ENCODE measurements at regions not wholly inside any gene's neighbourhood (a gene's known extent, or its start where the extent isn't known, plus 50 kb on each side); places are given as distances from the start of the nearest gene placed in this dataset.

DNA sequence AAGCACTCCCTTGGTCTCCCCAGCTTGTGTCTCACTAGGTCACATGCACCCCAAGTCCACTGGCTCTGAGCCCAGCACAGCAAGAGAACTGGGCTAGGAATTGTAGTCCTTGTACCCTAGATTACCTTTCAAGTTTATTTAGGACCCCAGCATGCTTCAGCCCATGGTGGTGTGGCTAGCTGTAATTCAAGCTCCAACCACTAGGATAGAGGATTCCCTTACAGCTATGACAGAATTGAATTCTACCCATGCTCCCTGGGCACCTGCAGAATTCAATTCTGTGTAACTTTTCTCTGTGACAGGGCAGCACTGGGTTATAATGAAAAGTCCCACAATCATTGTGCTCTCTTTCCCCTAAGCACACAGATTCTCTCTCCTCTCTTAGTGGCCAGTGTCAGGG, 253.8 kb upstream of the DMD start:
- DNase-seq (ENCODE audit: low read depth in 4 of 4, low spot score in 3 of 4) = no peak

DNA sequence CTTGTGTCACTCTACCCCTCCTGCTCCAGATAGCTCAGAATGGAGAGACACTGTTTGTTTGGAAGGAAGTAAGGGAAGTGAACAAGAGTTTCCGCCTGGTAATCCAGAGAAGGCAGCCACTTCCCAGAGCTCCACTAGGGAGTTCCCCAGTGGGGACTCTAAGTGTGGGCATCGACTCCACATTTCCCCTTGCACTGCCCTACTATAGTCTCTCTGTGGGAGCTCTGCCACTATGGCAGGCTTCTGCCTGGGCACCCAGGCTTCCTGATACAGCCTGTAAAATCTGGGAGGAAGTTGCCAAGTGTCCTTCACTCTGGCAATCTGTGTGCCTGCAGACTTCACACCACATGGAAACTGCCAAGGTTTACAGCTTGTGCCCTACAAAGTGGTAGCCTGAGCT, 245.8 kb upstream of the DMD start:
- DNase-seq (ENCODE audit: low read depth in 4 of 4, low spot score in 3 of 4) = no peak

DNA sequence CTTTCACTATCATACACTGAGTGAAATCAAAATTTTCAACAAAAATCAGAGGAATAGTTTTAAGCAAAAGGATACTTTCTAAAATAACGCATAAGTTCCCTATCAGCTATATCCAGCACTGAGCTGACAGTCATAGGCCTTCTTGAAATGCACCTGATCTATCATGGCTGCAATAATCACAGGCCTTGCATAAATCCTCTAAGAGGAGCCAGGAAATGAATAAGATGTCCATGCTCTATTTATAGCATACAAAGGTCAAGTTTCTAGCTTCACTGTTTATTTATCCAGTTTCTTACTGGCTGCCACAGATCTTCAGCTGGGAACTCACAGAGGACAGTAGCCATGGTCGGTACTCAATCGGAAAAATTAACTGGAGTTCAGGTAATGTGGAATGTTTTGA, 235.9 kb upstream of the DMD start:
- DNase-seq (ENCODE audit: low read depth in 4 of 4, low spot score in 3 of 4) = no peak

DNA sequence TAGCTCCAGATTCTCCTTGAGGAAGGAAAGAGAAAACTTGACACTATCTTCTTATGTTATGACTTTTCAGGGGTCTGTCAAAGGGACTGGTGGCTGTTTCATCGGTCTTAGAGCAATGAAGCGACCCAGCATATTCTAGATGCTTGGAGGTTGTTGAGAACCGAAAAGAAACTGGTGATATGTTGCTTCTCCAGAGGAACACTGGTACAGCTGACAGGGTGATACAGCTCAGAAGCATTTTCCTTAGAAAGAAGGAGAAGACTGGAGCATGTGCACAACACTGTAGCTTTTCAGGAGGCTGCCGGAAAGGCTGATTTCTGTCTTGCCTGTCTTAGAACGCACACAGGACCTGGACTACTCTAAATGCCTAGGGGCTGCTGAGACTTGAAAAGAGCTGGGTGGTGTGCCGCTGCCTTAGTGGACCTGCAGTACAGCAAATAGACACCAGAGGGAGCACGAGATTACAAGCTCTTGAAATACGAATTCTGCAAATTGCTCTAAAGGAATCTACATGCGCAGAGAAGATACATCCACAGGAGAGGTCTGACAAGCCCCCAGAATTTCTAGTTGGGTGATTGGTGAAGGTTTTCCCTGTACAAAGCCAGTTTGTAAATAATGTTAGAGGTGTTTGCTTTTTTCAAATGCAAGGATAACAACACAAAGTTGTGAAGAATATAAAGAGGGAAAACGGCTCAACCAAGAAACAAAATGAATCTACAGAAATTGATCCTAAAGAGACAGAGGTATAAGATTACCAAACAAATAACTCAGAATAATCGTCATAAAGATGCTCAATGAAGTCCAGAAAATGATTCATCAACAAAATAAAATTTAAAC, 223.1 kb upstream of the DMD start:
- peak in 3 of 4 donors; percentile 14 to 26 (median 22) for DNase-seq (ENCODE audit: low read depth in 4 of 4, low spot score in 3 of 4)

DNA sequence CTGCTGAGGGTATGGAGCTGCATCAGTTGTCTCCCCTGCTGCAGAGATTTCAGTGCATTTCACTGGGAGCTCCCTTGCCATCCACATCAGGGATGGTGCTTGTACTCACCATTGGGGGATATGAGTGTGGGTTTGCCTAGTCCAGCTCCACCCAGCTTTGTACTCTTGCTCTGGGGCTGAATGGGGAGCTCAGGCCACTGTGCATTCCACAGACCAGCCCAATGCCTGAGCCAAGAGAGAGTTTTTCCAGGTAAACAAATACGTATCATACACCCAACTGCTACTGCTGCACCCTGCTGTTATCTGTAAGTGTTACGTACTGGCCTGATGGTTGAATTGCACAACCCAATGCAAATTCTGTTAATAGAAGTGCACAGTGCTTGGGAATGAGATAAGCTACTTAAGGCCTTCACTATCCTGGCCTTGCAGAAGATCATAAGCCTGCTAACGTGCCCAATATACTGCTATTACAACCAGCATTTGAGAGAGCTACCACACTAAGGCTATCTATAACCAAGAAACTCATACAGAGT, 205.0 kb upstream of the DMD start:
- DNase-seq (ENCODE audit: low read depth in 4 of 4, low spot score in 3 of 4) = no peak

DNA sequence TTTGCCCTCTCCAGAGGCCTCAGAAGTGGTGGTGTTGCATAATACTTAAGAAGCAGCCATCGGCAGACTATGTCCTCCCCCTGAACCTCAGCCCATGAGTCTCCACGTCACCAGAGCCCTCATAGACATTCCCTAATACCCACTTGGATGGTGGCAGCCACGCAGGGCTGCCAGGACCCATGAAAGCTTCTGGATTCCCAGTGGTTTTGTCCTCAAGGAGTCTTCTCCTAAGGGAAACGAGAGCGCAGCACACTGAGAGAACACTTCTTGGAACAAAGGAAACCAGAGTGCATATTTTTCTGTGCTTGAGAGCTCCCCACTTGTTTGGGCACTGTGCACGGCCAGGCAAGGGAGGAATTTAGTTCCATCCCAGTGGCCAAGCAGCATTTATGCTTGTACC, 204.1 kb upstream of the DMD start:
- DNase-seq (ENCODE audit: low read depth in 4 of 4, low spot score in 3 of 4) = no peak

DNA sequence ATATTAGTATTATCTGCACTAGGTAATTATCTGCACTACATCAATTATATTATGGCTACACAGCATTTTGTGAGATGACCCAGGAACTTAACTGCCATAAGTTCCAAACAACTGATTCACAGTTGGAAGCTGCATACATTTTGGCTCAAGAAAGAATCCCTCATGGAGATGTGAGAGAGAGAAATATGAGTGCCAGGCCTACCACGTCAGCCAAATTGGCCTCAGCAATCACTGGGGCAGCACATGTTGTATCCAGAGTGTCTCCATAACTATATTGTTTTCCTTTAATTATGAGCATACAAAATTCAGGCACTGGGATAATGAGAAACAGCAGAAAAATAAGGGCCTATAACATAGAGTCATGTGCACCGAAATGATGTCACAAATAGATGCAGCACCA, 174.2 kb upstream of the DMD start:
- no peak for DNase-seq (ENCODE audit: low read depth in 4 of 4, low spot score in 3 of 4)

DNA sequence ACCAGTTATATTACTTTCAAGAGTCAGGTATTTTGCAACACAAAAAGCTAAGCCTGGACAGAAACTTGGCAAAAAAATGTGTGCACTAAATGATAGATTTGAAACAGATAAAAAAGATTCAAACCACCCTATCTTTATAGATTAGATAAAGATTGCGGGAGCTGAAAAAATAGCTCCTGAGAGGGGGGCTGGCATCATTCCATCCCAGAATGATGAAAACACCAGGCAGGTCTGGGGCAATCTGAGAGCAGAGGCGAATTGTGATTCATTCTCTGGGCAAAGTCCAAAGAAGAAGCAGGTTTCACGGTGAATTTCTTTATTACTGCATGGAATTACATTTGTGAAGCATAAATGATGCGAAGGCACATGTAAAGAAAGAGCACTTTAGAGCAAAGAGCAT, 168.5 kb upstream of the DMD start:
- no peak for DNase-seq (ENCODE audit: low read depth in 4 of 4, low spot score in 3 of 4)

DNA sequence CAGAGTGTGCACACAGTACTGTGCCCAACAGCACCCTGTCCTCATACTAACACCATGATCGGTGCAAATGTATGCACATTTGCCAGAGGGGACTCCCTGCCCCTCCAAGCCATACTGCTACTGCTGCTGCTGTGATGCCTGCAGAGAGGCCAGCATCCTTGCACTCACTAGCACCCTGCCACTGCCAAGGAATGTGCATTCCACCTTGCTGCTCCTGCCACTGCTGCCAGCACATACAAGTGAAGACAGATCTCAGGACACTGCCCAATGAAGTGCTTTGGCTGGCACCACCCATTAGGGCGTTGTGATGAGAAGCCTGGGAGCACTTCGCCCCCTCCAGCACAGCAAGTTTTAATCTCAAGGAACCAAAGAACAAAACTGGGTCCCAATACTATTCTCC, 146.3 kb upstream of the DMD start:
- DNase-seq (ENCODE audit: low read depth in 4 of 4, low spot score in 3 of 4) = no peak

DNA sequence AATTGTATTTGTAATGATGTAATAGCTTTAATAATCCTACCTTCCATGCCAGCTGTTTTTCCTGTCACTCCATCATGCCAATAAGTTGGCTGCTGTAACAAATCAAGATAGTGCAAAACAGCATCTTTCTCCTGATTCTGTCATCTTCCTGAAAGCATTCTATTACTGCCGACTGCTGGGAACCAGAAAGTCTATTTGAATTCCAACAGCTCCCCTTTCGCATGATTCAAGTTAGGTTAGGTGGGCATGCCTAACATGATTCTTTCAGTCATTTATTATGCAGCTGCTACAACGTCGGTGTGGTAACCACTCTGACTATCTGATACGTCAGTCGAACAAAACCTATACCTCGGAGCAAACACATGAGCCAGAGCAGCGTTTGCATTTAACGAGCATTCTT, 127.9 kb upstream of the DMD start:
- DNase-seq (ENCODE audit: low read depth in 4 of 4, low spot score in 3 of 4) = no peak

DNA sequence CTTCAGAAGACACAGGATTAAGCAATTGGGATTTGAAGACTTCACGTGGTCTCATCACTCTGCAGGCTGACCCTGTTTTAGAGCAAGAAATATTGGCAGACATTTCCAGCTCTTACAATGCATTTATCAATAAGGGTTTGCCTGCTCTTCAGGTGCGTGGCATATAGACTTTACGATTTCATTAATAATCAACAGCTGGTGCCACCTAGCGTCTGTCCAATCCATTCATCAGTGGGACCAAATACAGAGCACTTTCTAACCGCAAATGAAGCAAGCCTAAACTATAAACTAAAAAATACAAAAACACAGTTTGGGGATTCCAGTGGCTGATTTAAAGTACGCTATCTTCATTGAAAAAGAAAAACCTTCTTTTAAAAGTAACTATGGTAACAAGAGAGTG, 125.4 kb upstream of the DMD start:
- peak in 1 of 4 donors; percentile 1 for DNase-seq (ENCODE audit: low read depth in 4 of 4, low spot score in 3 of 4)

DNA sequence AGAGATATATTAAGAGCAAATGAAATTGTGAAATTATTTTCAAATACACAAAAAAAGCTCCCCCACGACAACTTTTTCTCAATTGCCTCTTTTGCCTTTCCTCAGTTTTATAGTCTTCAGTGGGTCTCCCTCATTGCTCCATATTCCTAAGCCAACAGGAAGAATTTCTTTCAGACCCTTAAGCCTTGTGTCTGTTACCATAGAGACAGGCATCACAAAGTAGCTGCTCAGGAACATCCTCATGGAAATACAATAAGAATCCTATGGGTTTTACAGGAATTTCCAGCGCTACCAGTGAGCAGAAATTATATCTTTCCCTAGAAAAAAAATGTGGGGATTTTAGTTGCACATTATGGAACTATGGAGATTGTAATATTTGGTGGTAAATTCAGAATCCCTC, 121.9 kb upstream of the DMD start:
- no peak for DNase-seq (ENCODE audit: low read depth in 4 of 4, low spot score in 3 of 4)

DNA sequence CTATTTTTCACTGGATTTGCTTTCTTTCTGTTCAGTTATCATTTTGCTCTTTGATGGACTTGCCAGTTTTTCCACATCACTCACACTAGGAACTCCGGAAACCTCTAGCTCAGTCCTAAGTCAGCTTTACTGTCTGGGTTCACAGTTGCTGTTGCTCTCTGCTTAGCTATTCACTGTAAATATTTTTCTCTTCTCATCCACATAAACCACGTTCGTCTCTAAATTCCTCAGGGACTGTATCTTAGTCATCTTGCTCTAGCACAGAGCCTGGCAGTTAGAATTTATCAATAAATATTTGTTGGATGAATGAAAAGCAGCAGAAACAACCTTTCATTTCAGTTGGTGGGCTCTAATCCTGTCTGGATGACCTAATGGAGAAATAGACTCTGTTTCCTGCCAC, 119.4 kb upstream of the DMD start:
- DNase-seq (ENCODE audit: low read depth in 4 of 4, low spot score in 3 of 4) = no peak

DNA sequence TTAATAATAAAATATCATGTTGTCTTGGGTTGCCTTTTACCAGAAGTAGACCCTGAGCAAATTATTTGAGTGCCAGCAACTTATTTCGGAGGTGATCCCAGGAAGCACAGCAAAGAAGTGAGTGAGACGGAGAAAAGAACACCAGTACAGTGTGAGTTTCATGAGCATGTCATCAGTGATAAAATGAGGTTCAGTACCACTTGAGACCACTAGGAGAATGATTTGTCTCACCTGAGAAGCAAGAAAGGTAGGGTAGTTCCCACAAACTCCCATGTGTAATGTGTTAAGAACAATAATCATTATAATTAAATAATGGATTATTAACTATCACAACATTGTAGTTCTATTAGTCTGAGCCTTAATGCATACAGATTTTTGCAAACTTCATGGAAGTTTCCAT, 112.8 kb upstream of the DMD start:
- no peak for DNase-seq (ENCODE audit: low read depth in 4 of 4, low spot score in 3 of 4)

DNA sequence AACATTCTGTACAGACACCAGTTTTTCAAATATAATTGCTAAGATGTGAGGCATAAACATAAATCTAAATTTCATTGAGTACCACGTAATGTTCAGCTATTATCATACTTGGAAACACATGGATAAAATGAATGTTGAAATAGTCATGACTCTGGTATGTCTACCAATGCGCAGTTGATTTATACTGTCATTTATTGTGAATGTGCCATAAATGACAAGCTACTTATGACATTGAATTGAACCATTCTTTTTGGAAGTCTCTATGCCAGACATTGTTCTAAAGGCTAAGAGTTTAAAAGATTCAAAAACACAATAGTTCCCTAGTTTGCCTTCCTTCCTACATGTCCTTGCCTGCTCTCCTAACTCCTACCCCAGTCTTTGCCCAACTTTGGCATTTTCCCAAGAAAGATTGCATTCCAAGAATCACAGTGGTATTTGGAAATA, 96.6 kb upstream of the DMD start:
- DNase-seq (ENCODE audit: low read depth in 4 of 4, low spot score in 3 of 4) = no peak

DNA sequence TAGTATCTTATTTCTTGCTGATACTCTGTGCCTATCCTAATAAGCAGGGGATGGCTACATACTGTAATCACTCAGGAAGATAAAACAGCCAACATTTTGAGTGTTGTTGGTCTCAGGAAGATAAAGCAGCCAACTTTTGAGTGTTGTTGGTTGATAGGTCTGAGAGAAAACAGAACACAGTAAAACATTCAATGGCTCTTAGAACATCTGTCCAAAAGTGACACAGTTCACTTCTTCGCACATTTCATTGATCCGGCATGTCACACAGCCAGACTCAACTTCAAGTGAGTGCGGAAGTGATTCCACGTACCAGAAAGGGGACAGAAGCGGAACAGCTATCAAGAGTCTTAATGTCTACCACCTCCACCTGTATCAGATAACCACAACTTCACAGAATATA, 87.3 kb upstream of the DMD start:
- no peak for DNase-seq (ENCODE audit: low read depth in 4 of 4, low spot score in 3 of 4)

DNA sequence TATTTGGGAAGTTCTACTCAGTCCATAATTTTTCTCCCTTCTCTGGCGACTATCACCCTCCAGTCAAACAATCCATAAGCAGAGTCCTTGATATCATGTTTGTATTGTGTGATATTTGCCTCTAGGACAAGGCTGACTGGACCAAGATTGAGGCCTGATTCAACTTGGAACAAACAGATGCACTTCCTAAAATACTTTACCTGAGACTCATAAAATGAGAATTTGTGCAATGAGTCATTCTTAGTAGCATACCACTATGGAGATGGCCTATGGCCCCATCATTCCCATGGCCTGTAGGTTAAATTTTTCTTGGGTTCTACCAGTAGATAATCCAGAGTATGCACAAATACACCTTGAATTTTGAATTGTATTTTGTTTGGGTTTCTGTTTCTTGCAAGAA, 74.2 kb upstream of the DMD start:
- DNase-seq (ENCODE audit: low read depth in 4 of 4, low spot score in 3 of 4) = no peak

DNA sequence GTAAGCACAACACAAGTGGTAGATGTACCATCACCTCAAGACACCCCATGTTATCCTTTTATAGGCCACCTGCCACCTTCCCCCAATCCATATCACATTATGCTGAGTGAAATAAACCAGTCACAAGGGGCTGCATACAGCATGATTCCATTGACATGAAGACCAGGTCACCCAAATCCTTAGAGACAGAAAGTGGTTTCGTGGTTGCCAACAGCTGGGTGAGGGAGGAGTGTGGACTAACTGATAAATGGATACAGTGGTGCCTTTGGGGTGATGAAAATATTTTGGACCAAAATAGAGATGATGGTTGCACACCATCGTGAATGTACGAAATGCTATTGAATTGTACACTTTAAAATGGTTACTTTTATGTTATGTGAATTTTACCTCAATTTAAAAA, 65.7 kb upstream of the DMD start:
- no peak for DNase-seq (ENCODE audit: low read depth in 4 of 4, low spot score in 3 of 4)

DNA sequence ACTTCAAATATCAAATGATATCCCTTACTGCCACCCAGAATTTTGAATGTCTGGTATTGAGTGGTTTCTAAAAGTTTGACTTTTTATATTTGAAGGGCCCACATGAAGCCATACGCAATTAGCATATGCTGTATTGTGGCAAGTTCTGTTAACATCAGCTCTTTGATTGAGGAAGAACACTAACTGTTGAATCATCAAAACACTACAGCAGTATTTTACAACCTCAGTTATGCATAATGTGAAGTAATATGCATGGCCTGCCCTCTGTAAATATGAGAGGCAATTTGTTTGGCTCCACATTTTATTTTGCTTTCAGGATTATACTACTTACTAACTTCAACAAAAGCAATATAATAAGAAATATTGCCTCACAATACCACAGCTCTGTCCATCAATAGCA, 62.2 kb upstream of the DMD start:
- no peak for DNase-seq (ENCODE audit: low read depth in 4 of 4, low spot score in 3 of 4)

DNA sequence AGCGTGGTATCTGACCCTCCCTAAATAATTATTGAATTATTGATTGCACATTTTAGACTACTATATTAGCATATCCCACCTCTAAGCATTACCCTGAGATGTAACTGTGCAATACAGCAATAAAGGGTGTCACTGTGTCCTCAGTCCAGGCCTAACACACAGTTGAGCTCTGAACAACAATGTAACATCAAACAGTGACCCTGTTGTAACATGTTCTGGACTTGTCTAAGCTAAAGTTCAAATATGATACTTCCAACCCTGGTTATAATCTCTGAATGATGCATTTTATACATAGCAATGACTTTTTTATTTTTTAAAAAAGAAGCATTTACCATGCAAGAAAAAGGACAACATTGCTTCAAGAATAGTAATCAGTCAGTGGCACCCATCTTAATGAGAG, 61.6 kb upstream of the DMD start:
- DNase-seq (ENCODE audit: low read depth in 4 of 4, low spot score in 3 of 4) = no peak
